Spinal cord (tissue), 9 donors: ENCODE measurements at regions not wholly inside any gene's neighbourhood (a gene's known extent, or its start where the extent isn't known, plus 50 kb on each side); places are given as distances from the start of the nearest gene placed in this dataset.

Experiments
- DNase-seq, 6 donors: peaks; one replicate each; pipeline versions ENCODE4 v3.0.0 to v3.0.0-alpha.2; 2013 to 2015; ENCODE audit warnings: low spot score in 6 of 6, low read depth in 4 of 6
- H3K27ac ChIP-seq: one replicate; pipeline ENCODE4 v1.5.1; 2013; ENCODE audit warnings: low read depth, low read length, control low read depth
- H3K27me3 ChIP-seq: one replicate; pipeline ENCODE4 v1.6.1; 2013; ENCODE audit warnings: low read length; ENCODE audit not compliant: control insufficient read depth, insufficient read depth
- H3K36me3 ChIP-seq: one replicate; pipeline ENCODE4 v1.6.1; 2013; ENCODE audit warnings: low read length; ENCODE audit not compliant: control insufficient read depth, insufficient read depth
- H3K4me1 ChIP-seq: one replicate; pipeline ENCODE4 v1.6.1; 2013; ENCODE audit warnings: low read length; ENCODE audit not compliant: control insufficient read depth, insufficient read depth
- H3K4me3 ChIP-seq: one replicate; pipeline ENCODE4 v1.5.1; 2013; ENCODE audit warnings: low read depth, low read length, control low read depth
- H3K9me3 ChIP-seq: one replicate; pipeline ENCODE4 v1.6.1; 2013; ENCODE audit warnings: low read length; ENCODE audit not compliant: control insufficient read depth, insufficient read depth
- WGBS: methylation state at CpG from one replicate; pipeline ENCODE4 v1.1.5; 2013; ENCODE audit warnings: missing lambda C conversion rate; ENCODE audit not compliant: insufficient coverage; 5-methylcytosine and 5-hydroxymethylcytosine counted together
- donor health status: healthy.

- Histone ChIP-seq H3K9me3 (no peaks in the 10 kb centered on the region), H3K4me3 (no peak overlapping the region), H3K4me1 (no peaks in the 10 kb centered on the region), H3K27me3 (no peaks in the 10 kb centered on the region), H3K36me3 (no peaks in the 10 kb centered on the region), H3K27ac (peak overlapping the region; percentile 30)
- 32% methylated on average over 11 of the region's 12 CpGs for WGBS
- DNase-seq, result peak in 2 of 6 donors; percentile 35 to 60
Measured at GRCh38 chr14:53613404-53614253, 343.0 kb downstream of the BMP4 start.

GRCh38 chr14:53610947-53611346 lies 345.7 kb downstream of the BMP4 start:
- Histone ChIP-seq H3K4me1 (no peaks in the 10 kb centered on the region), H3K36me3 (no peaks in the 10 kb centered on the region), H3K4me3 (no peak overlapping the region), H3K27ac (no peak overlapping the region), H3K27me3 (no peaks in the 10 kb centered on the region), H3K9me3 (no peaks in the 10 kb centered on the region)
- DNase-seq, result no peak

GRCh38 chr14:53609009-53609408 lies 347.6 kb downstream of the BMP4 start:
- no peaks in the 10 kb centered on the region for H3K9me3 ChIP-seq
- H3K4me3 ChIP-seq, result no peak overlapping the region
- DNase-seq, result no peak
- H3K36me3 ChIP-seq, result no peaks in the 10 kb centered on the region
- H3K4me1 ChIP-seq, result no peaks in the 10 kb centered on the region
- no CpG with 5 or more reads among the region's 1 CpG for WGBS
- H3K27ac ChIP-seq, result no peak overlapping the region
- H3K27me3 ChIP-seq, result no peaks in the 10 kb centered on the region

DNA sequence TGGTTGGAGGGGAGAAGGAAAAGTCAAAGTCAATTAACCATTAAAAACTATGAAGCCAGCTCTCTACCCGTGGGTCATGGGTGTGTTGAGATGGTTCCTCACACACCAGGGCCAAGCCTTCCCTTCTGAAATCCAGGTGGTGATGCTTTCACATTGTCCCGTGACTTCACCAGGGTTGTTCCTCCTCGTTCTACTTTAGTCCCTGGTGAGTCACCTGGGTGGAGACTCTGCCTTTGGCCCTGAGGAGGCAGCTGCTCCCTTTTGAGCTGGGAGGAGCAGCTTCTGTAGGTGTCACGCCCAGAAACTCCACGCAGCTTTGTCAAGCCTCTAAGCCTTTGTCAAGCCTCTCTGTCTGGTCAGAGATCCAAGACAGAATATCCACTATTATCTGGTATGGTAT lies 348.3 kb downstream of the BMP4 start:
- no peaks in the 10 kb centered on the region for H3K4me1 ChIP-seq

GRCh38 chr14:53606203-53606602 lies 350.4 kb downstream of the BMP4 start:
- H3K4me1 ChIP-seq, result no peaks in the 10 kb centered on the region
- no peaks in the 10 kb centered on the region for H3K36me3 ChIP-seq
- no peaks in the 10 kb centered on the region for H3K9me3 ChIP-seq
- H3K4me3 ChIP-seq, result no peak overlapping the region
- no CpG with 5 or more reads among the region's 1 CpG for whole genome bisulfite sequencing
- H3K27ac ChIP-seq, result no peak overlapping the region
- no peaks in the 10 kb centered on the region for H3K27me3 ChIP-seq
- no peak for DNase-seq

More for the DNA sequence above, 348.3 kb downstream of the BMP4 start:
- WGBS, result 88% methylated on average over 4 of the region's 5 CpGs
- Histone ChIP-seq H3K9me3 (no peaks in the 10 kb centered on the region), H3K4me3 (no peak overlapping the region), H3K27me3 (no peaks in the 10 kb centered on the region), H3K36me3 (no peaks in the 10 kb centered on the region), H3K27ac (no peak overlapping the region)
- no peak for DNase-seq

- Histone ChIP-seq H3K9me3 (no peaks in the 10 kb centered on the region), H3K36me3 (no peaks in the 10 kb centered on the region), H3K27ac (no peak overlapping the region), H3K27me3 (no peaks in the 10 kb centered on the region), H3K4me3 (no peak overlapping the region), H3K4me1 (no peaks in the 10 kb centered on the region)
- no peak for DNase-seq
Measured at GRCh38 chr14:53605562-53605961, 351.1 kb downstream of the BMP4 start.

GRCh38 chr14:53603994-53604393 lies 352.6 kb downstream of the BMP4 start:
- Histone ChIP-seq H3K36me3 (no peaks in the 10 kb centered on the region), H3K27ac (no peak overlapping the region), H3K9me3 (no peaks in the 10 kb centered on the region), H3K4me1 (no peaks in the 10 kb centered on the region), H3K27me3 (no peaks in the 10 kb centered on the region), H3K4me3 (no peak overlapping the region)
- 98% methylated on average over 3 of the region's 5 CpGs for WGBS
- no peak for DNase-seq

DNA sequence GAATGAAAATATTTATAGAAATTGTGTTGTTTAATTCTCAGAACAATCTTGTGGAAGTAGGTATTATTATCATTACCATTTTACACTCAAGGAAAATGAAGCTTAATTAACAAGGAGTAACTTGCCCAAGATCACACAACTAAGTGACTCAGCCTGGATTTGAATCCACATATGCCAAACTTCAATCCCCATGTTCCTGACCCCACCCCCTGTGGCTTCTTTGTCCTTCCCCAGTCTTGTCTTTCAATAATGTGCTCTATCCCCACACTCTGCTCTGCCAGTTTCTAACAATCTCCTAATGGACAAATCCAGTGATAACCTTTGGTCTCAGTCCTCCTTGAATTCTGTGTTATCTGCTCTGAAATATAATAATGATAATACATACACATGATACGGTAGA lies 355.2 kb downstream of the BMP4 start:
- WGBS, result no CpG with 5 or more reads among the region's 1 CpG

DNA sequence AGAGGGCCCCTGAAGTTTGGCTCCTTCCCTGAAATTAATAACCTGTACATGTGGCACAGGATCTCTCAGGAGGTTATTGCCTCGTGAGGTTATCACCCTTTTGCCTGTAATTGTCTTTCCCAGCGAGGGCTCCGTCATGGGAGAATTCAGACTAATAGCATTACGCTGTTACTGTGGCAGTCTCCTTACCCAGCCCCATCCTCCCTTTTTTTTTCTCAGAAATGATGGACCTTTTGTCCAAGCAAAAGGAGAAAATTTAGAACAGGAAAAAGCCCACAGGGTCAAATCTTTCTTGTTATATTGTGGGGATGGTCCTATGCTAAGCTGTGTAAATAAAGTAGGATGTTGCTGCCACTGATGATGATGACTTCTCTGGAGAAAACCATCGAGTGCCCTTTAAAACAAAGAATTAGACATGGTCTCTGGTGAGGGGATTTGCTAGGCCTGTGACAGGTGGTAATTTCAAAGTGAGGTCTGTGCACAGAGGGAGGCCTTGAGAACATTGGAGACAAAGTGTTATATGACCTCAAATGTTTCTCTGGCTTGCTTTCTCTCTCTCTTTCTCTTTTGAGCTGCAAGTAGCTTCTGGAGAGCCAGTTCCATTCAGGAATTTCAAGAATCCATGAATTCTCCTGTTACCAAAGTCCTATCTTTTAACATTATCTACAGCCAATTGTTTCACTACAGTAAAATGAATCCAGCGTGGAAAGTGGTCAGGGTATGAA lies 357.2 kb downstream of the BMP4 start:
- H3K9me3 ChIP-seq, result no peaks in the 10 kb centered on the region
- H3K4me1 ChIP-seq, result no peaks in the 10 kb centered on the region
- no peaks in the 10 kb centered on the region for H3K27me3 ChIP-seq
- no peaks in the 10 kb centered on the region for H3K36me3 ChIP-seq
- H3K27ac ChIP-seq, result no peak overlapping the region
- DNase-seq, result no peak
- WGBS, result 49% methylated on average over 6 of the region's 6 CpGs
- H3K4me3 ChIP-seq, result no peak overlapping the region

More for the DNA sequence above, 355.2 kb downstream of the BMP4 start:
- no peaks in the 10 kb centered on the region for H3K4me1 ChIP-seq
- no peak for DNase-seq
- H3K27me3 ChIP-seq, result no peaks in the 10 kb centered on the region
- H3K27ac ChIP-seq, result no peak overlapping the region
- no peaks in the 10 kb centered on the region for H3K9me3 ChIP-seq
- H3K4me3 ChIP-seq, result no peak overlapping the region
- H3K36me3 ChIP-seq, result no peaks in the 10 kb centered on the region
